ENCODE measurements at regions not wholly inside any gene's neighbourhood (a gene's known extent, or its start where the extent isn't known, plus 50 kb on each side); places are given as distances from the start of the nearest gene placed in this dataset.
"Not testable (repeated sequence)": the region's sequence is repeated elsewhere in the genome, so short reads cannot be mapped to it uniquely, and the experiment has no call there.

DNA sequence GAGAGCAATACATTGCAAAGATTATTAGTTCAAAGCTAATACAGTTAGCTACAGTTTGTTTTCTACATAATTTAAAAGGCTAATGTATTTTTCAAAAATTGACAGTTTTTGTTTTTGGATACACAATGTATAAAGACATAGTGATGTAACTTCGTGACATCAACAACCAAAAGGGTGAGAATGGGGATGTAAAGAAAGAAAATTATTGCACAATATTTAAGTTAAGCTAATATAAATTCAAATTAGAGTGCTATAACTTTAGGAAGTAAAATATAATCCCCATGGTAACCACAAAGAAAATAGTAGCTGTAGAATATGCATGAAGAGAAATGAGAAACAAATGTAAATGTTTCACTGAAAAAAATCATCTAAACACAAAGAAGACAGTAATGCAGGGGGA lies 334.4 kb upstream of the DEPDC1 start:
- no peaks in the 10 kb centered on the region for H3K4me1 ChIP-seq (ENCODE audit: control insufficient read depth in 2 of 3, insufficient read depth in 2 of 3, low read depth in 1 of 3, low read length in 3 of 3)
- intact Hi-C loops (cut with DNase I), result no loop called here
- FAIRE-seq (no peak), DNase-seq (no peak)
- TF ChIP-seq, protein P1, sequence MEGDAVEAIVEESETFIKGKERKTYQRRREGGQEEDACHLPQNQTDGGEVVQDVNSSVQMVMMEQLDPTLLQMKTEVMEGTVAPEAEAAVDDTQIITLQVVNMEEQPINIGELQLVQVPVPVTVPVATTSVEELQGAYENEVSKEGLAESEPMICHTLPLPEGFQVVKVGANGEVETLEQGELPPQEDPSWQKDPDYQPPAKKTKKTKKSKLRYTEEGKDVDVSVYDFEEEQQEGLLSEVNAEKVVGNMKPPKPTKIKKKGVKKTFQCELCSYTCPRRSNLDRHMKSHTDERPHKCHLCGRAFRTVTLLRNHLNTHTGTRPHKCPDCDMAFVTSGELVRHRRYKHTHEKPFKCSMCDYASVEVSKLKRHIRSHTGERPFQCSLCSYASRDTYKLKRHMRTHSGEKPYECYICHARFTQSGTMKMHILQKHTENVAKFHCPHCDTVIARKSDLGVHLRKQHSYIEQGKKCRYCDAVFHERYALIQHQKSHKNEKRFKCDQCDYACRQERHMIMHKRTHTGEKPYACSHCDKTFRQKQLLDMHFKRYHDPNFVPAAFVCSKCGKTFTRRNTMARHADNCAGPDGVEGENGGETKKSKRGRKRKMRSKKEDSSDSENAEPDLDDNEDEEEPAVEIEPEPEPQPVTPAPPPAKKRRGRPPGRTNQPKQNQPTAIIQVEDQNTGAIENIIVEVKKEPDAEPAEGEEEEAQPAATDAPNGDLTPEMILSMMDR (IDR thresholded peaks at IDR 0.05; ENCODE audit: borderline replicate concordance, extremely low read depth, insufficient read depth), result no peak
- no peak overlapping the region for H3K4me3 ChIP-seq (ENCODE audit: low read length in 3 of 3)
- peaks cover 0 to 16% (median 0%) of the 10 kb centered on the region in 3 donors for H3K9me3 ChIP-seq (ENCODE audit: control insufficient read depth in 2 of 3, insufficient read depth in 1 of 3, low read length in 3 of 3)
- no peaks in the 10 kb centered on the region for H3K36me3 ChIP-seq (ENCODE audit: control insufficient read depth in 2 of 3, insufficient read depth in 3 of 3, low read length in 3 of 3)
- no peak overlapping the region for H3K9ac ChIP-seq (ENCODE audit: low read length in 3 of 3)
- no peaks in the 10 kb centered on the region for H3K27me3 ChIP-seq (ENCODE audit: control insufficient read depth, insufficient read depth, low read length)
- H3K27ac ChIP-seq (ENCODE audit: low read depth in 2 of 2, low read length in 2 of 2), result no peak overlapping the region

DNA sequence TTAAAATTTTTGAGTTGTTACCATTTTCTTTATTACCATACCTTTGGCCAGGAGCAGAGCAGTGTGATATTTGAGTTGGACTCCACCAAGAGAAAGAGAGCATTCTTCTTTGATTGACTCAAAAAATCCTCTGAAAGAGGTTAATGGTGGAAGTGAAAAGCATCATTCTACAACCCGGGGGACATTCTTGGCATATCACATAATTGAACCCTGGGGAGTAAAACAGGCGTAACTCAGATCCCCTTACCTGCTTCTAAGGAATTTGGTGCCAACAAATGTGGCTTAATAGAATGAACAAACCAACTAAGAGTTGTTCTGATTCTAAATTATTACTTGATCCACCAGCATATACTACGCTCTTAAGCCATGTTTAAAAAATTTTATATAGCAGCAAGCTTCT lies 351.1 kb upstream of the DEPDC1 start:
- TF ChIP-seq, protein P1 (IDR thresholded peaks at IDR 0.05; ENCODE audit: borderline replicate concordance, extremely low read depth, insufficient read depth), result no peak
- Histone ChIP-seq H3K4me3 (ENCODE audit: low read length in 3 of 3) (no peak overlapping the region), H3K9ac (ENCODE audit: low read length in 3 of 3) (no peak overlapping the region), H3K36me3 (ENCODE audit: control insufficient read depth in 2 of 3, insufficient read depth in 3 of 3, low read length in 3 of 3) (no peaks in the 10 kb centered on the region), H3K27ac (ENCODE audit: low read depth in 2 of 2, low read length in 2 of 2) (no peak overlapping the region), H3K4me1 (ENCODE audit: control insufficient read depth in 2 of 3, insufficient read depth in 2 of 3, low read depth in 1 of 3, low read length in 3 of 3) (no peaks in the 10 kb centered on the region), H3K27me3 (ENCODE audit: control insufficient read depth, insufficient read depth, low read length) (no peaks in the 10 kb centered on the region), H3K9me3 (ENCODE audit: control insufficient read depth in 2 of 3, insufficient read depth in 1 of 3, low read length in 3 of 3) (no peaks in the 10 kb centered on the region)
- no peak for FAIRE-seq
- intact Hi-C loops (cut with DNase I), result no loop called here
- DNase-seq, result no peak

DNA sequence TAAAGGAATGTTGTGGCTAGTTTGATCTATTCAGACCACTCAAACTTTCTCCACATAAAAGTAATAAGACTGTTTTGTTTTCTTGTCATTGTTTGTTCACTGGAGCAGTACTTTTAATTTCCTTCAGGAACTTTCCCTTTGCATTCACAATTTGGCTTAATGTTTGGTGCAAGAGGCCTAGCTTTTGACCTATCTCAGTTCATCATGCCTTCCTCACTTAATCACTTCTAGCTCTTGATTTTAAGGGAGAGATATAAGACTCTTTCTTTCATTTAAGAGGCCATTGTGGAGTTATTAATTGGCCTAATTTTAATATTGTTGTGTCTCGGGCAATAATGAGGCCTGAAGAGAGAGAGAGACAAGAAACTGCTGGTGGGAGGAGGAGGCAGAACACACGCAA lies 371.7 kb upstream of the DEPDC1 start:
- FAIRE-seq (no peak), DNase-seq (no peak)
- Histone ChIP-seq H3K4me1 (ENCODE audit: control insufficient read depth in 2 of 3, insufficient read depth in 2 of 3, low read depth in 1 of 3, low read length in 3 of 3) (no peaks in the 10 kb centered on the region), H3K27ac (ENCODE audit: low read depth in 2 of 2, low read length in 2 of 2) (no peak overlapping the region), H3K36me3 (ENCODE audit: control insufficient read depth in 2 of 3, insufficient read depth in 3 of 3, low read length in 3 of 3) (no peaks in the 10 kb centered on the region), H3K4me3 (ENCODE audit: low read length in 3 of 3) (no peak overlapping the region), H3K27me3 (ENCODE audit: control insufficient read depth, insufficient read depth, low read length) (no peaks in the 10 kb centered on the region), H3K9me3 (ENCODE audit: control insufficient read depth in 2 of 3, insufficient read depth in 1 of 3, low read length in 3 of 3) (peaks cover 0 to 5% (median 2%) of the 10 kb centered on the region in 3 donors), H3K9ac (ENCODE audit: low read length in 3 of 3) (no peak overlapping the region)
- intact Hi-C loops (cut with DNase I), result no loop called here
- TF ChIP-seq, protein P1 (IDR thresholded peaks at IDR 0.05; ENCODE audit: borderline replicate concordance, extremely low read depth, insufficient read depth), result no peak

DNA sequence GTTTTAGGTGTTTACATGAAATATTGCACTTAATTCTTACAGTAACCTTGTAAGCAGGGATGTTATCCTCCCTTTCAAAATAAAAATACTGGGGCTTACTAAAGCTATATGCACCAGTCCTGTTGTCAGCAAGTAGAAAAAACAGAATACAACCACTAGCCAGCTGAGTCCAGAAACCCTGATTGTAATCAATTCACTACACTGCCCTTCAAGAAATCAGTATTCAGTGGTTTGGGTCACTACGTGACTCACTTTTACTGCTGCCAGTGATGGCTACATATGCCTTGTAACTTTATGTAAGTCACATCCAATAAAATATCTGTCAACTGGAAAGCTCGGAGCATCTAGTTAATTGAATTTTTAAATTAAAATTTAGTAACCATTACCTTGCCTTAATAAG lies 376.3 kb upstream of the DEPDC1 start:
- H3K4me3 ChIP-seq (ENCODE audit: low read length in 3 of 3), result no peak overlapping the region

GRCh38 chr1:68881330-68882194 lies 384.7 kb upstream of the DEPDC1 start:
- DNase-seq, result peak in 1 of 5 donors; percentile 40
- intact Hi-C loops (cut with DNase I); FAIRE-seq; H3K36me3 ChIP-seq (ENCODE audit: control insufficient read depth in 2 of 3, insufficient read depth in 3 of 3, low read length in 3 of 3); H3K4me1 ChIP-seq (ENCODE audit: control insufficient read depth in 2 of 3, insufficient read depth in 2 of 3, low read depth in 1 of 3, low read length in 3 of 3); H3K9ac ChIP-seq (ENCODE audit: low read length in 3 of 3); H3K9me3 ChIP-seq (ENCODE audit: control insufficient read depth in 2 of 3, insufficient read depth in 1 of 3, low read length in 3 of 3); H3K27ac ChIP-seq (ENCODE audit: low read depth in 2 of 2, low read length in 2 of 2); H3K4me3 ChIP-seq (ENCODE audit: low read length in 3 of 3); H3K27me3 ChIP-seq (ENCODE audit: control insufficient read depth, insufficient read depth, low read length): not testable (repeated sequence)

More for the DNA sequence above, 376.3 kb upstream of the DEPDC1 start:
- no peaks in the 10 kb centered on the region for H3K36me3 ChIP-seq (ENCODE audit: control insufficient read depth in 2 of 3, insufficient read depth in 3 of 3, low read length in 3 of 3)
- intact Hi-C loops (cut with DNase I), result no loop called here
- H3K27ac ChIP-seq (ENCODE audit: low read depth in 2 of 2, low read length in 2 of 2), result no peak overlapping the region
- H3K9ac ChIP-seq (ENCODE audit: low read length in 3 of 3), result no peak overlapping the region
- no peaks in the 10 kb centered on the region for H3K27me3 ChIP-seq (ENCODE audit: control insufficient read depth, insufficient read depth, low read length)
- DNase-seq (no peak), FAIRE-seq (no peak)
- no peaks in the 10 kb centered on the region for H3K4me1 ChIP-seq (ENCODE audit: control insufficient read depth in 2 of 3, insufficient read depth in 2 of 3, low read depth in 1 of 3, low read length in 3 of 3)
- TF ChIP-seq, protein P1 (IDR thresholded peaks at IDR 0.05; ENCODE audit: borderline replicate concordance, extremely low read depth, insufficient read depth), result no peak
- peaks cover 0 to 11% (median 0%) of the 10 kb centered on the region in 3 donors for H3K9me3 ChIP-seq (ENCODE audit: control insufficient read depth in 2 of 3, insufficient read depth in 1 of 3, low read length in 3 of 3)

Measured in kidney (tissue), 13 donors.